Activated CD4-positive, alpha-beta T cell treated with anti-CD3 and anti-CD28 coated beads, Interleukin-2, Interleukin-4, amounts not matched to agents 100 ng/mL and 50 ng/mL, durations not matched to agents 16 hours and 8 hours (primary cell): ENCODE measurements at regions not wholly inside any gene's neighbourhood (a gene's known extent, or its start where the extent isn't known, plus 50 kb on each side); places are given as distances from the start of the nearest gene placed in this dataset.
A peak's percentile ranks its signal among the peaks of the same experiment; 100 is the strongest.

Source experiments
- DNase-seq: peaks from one replicate; pipeline ENCODE4 v3.0.0-alpha.2; 2020; ENCODE audit warnings: low spot score

GRCh38 chr1:201749059-201749690 lies 79.8 kb upstream of the IPO9 start:
- no peak for DNase-seq

GRCh38 chr1:201750120-201750519 lies 78.8 kb upstream of the IPO9 start:
- no peak for DNase-seq

GRCh38 chr1:201750934-201751333 lies 78.0 kb upstream of the IPO9 start:
- peak; percentile 15 for DNase-seq

GRCh38 chr1:201751872-201752271 lies 77.1 kb upstream of the IPO9 start:
- DNase-seq = no peak

- DNase-seq = no peak
Observed at GRCh38 chr1:201752333-201752732, 76.6 kb upstream of the IPO9 start.

GRCh38 chr1:201753492-201753891 lies 75.5 kb upstream of the IPO9 start:
- DNase-seq = no peak

- no peak for DNase-seq
Observed at GRCh38 chr1:201754353-201754752, 74.6 kb upstream of the IPO9 start.

- no peak for DNase-seq
Observed at GRCh38 chr1:201755200-201755599, 73.8 kb upstream of the IPO9 start.

GRCh38 chr1:201756406-201756805 lies 72.6 kb upstream of the IPO9 start:
- DNase-seq = no peak

- DNase-seq = no peak
Observed at GRCh38 chr1:201758499-201759050, 70.4 kb upstream of the IPO9 start.

- no peak for DNase-seq
Observed at GRCh38 chr1:201759194-201759815, 69.7 kb upstream of the IPO9 start.

GRCh38 chr1:201760516-201760915 lies 68.4 kb upstream of the IPO9 start:
- no peak for DNase-seq

- no peak for DNase-seq
Observed at GRCh38 chr1:201761178-201761577, 67.8 kb upstream of the IPO9 start.

GRCh38 chr1:201761871-201762270 lies 67.1 kb upstream of the IPO9 start:
- DNase-seq = no peak

GRCh38 chr1:201762381-201762780 lies 66.6 kb upstream of the IPO9 start:
- DNase-seq = no peak

GRCh38 chr1:201763455-201764140 lies 65.4 kb upstream of the IPO9 start:
- no peak for DNase-seq

GRCh38 chr1:201764166-201764565 lies 64.8 kb upstream of the IPO9 start:
- no peak for DNase-seq

GRCh38 chr1:201764579-201764978 lies 64.4 kb upstream of the IPO9 start:
- DNase-seq = no peak

- no peak for DNase-seq
Observed at GRCh38 chr1:201766131-201766866, 62.7 kb upstream of the IPO9 start.

- no peak for DNase-seq
Observed at GRCh38 chr1:201767339-201767738, 61.6 kb upstream of the IPO9 start.

- DNase-seq = no peak
Observed at GRCh38 chr1:201769072-201769471, 59.9 kb upstream of the IPO9 start.

- no peak for DNase-seq
Observed at GRCh38 chr1:201769966-201770365, 59.0 kb upstream of the IPO9 start.

GRCh38 chr1:201771466-201771865 lies 57.5 kb upstream of the IPO9 start:
- DNase-seq = no peak
